ENCODE measurements at regions not wholly inside any gene's neighbourhood (a gene's known extent, or its start where the extent isn't known, plus 50 kb on each side); places are given as distances from the start of the nearest gene placed in this dataset.

DNA sequence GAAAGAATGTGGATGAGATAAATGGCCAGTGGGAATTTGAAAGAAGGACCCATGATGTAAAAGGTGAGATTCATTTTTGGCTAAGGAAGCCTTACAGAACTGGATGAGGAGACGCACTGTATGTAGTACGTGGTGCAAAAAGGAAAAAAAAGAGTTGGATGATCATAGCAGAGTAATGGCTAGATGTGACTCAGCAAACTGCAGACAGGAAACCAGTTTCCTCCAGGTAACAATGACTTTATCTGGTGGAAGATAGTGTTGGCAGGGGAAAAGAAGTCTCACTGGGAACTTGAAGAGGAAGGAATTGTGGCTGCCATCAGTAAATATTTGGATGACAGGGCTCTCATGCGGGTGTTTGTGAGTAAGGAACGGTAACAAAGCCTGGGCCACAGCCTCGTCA is 243.2 kb downstream of the CPE start:
- TF ChIP-seq POLR2AphosphoS5 (IDR thresholded peaks at IDR 0.05; ENCODE audit: borderline replicate concordance, low read depth, low read length): no peak
- TF ChIP-seq FOXP2 (optimal IDR thresholded peaks at IDR 0.05; ENCODE audit: control extremely low read depth, extremely low read length, insufficient read depth): no peak
- no peak for TF ChIP-seq EZH2 (IDR thresholded peaks at IDR 0.05)
- no peak overlapping the region for H3K27ac ChIP-seq

DNA sequence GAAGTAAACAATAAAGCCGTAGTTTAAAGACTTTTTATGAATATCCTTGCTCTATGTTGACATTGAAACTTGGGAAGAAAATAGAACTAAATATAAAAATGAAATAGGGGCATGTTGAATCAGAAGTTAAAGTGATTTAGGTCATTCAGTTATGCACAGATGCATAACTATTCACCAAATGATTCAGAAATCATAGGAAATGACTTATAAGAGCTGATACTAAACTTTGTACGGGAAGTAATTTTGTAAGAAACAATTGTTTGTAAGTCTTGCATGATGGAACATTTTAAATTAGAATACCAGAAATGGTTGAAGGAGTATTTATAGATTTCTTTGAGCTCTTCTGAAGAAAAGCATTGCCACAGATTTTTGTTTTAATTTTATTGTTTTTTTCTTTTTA is 246.5 kb downstream of the CPE start:
- Histone ChIP-seq H3K9ac (ENCODE audit: insufficient read length) (no peak overlapping the region), H3K27ac (no peak overlapping the region), H3K4me3 (no peak overlapping the region), H3K36me3 (ENCODE audit: insufficient read depth, low read length) (no peaks in the 10 kb centered on the region), H3K9me3 (ENCODE audit: low read depth, low read length) (no peaks in the 10 kb centered on the region)
- no peak for TF ChIP-seq EZH2 (IDR thresholded peaks at IDR 0.05)
- no peak for TF ChIP-seq FOXP2 (optimal IDR thresholded peaks at IDR 0.05; ENCODE audit: control extremely low read depth, extremely low read length, insufficient read depth)
- TF ChIP-seq POLR2AphosphoS5 (IDR thresholded peaks at IDR 0.05; ENCODE audit: borderline replicate concordance, low read depth, low read length): no peak
- DNase-seq (ENCODE audit: low read depth, low spot score): no peak

More for the DNA sequence above, 243.2 kb downstream of the CPE start:
- H3K4me3 ChIP-seq: no peak overlapping the region
- no peak for DNase-seq (ENCODE audit: low read depth, low spot score)
- H3K9me3 ChIP-seq (ENCODE audit: low read depth, low read length): no peaks in the 10 kb centered on the region; the same call in 1 of the 2 replicates
- H3K36me3 ChIP-seq (ENCODE audit: insufficient read depth, low read length): no peaks in the 10 kb centered on the region
- no peak overlapping the region for H3K9ac ChIP-seq (ENCODE audit: insufficient read length)

DNA sequence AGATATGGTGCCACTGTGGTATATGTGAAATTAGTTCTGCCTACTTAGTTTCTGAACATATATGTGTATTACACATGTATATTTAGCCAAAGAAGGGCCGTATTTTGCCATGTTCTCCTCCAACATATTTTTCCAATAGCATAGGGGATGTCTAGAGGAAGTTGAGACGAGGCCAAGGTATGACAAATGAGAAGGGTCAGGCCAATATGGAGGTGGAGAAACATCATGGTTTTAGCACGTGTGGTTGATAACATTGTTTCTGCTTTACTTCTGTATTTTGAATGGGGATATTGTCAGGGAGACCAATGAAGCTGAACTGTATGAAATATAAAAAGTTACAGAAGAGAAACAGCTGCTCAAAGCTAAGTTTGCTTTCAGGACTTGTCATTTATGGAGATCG is 246.7 kb upstream of the TLL1 start:
- TF ChIP-seq POLR2AphosphoS5 (IDR thresholded peaks at IDR 0.05; ENCODE audit: borderline replicate concordance, low read depth, low read length) (no peak), FOXP2 (optimal IDR thresholded peaks at IDR 0.05; ENCODE audit: control extremely low read depth, extremely low read length, insufficient read depth) (no peak), EZH2 (IDR thresholded peaks at IDR 0.05) (no peak)
- Histone ChIP-seq H3K36me3 (ENCODE audit: insufficient read depth, low read length) (no peaks in the 10 kb centered on the region), H3K9me3 (ENCODE audit: low read depth, low read length) (no peaks in the 10 kb centered on the region), H3K9ac (ENCODE audit: insufficient read length) (no peak overlapping the region), H3K27ac (no peak overlapping the region), H3K4me3 (no peak overlapping the region)
- no peak for DNase-seq (ENCODE audit: low read depth, low spot score)

DNA sequence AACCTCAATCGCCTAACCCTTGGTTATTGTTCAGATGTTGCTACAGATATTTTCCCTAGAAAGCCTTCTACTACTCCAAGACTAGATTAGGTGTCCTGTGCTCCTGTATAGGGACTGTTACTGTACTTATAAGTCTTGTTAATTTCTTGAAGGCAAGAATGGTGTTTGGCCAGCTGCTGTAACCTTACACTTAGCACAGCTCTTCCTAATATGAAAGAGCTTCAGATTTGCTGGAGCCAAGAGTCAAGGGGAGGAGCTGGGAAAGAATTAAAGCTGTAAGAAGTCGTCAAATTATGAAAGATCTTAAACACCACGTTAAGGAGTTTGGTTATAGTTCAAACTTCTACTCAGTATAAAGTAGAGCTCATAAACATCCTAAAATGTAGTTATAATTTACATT is 245.9 kb upstream of the TLL1 start:
- TF ChIP-seq FOXP2 (optimal IDR thresholded peaks at IDR 0.05; ENCODE audit: control extremely low read depth, extremely low read length, insufficient read depth): no peak
- Histone ChIP-seq H3K27ac (no peak overlapping the region), H3K4me3 (no peak overlapping the region)

DNA sequence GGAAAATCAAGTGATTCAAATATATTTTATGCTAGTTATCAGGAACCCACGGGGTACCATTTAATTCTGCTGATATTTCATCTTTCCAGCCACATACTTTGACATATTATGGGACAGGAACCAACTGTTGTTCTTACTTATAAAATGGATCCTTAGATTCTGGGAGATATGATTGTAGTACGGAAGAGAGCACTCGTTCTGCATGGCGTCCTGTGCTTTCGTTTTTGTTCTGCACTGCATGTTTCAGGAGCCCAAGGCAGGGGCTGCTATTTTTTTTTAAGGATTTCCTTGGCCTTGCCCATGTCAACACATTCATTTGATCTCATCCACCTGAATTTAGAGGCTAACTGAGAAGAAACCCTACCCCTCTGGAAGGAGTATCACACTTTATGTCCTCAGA is 245.5 kb upstream of the TLL1 start:
- no peaks in the 10 kb centered on the region for H3K9me3 ChIP-seq (ENCODE audit: low read depth, low read length)
- H3K4me3 ChIP-seq: no peak overlapping the region
- DNase-seq (ENCODE audit: low read depth, low spot score): no peak
- TF ChIP-seq FOXP2 (optimal IDR thresholded peaks at IDR 0.05; ENCODE audit: control extremely low read depth, extremely low read length, insufficient read depth) (no peak), POLR2AphosphoS5 (IDR thresholded peaks at IDR 0.05; ENCODE audit: borderline replicate concordance, low read depth, low read length) (no peak), EZH2 (IDR thresholded peaks at IDR 0.05) (no peak)
- H3K9ac ChIP-seq (ENCODE audit: insufficient read length): no peak overlapping the region
- no peak overlapping the region for H3K27ac ChIP-seq
- no peaks in the 10 kb centered on the region for H3K36me3 ChIP-seq (ENCODE audit: insufficient read depth, low read length)

More for the DNA sequence above, 245.9 kb upstream of the TLL1 start:
- no peak for DNase-seq (ENCODE audit: low read depth, low spot score)
- no peaks in the 10 kb centered on the region for H3K36me3 ChIP-seq (ENCODE audit: insufficient read depth, low read length)
- H3K9ac ChIP-seq (ENCODE audit: insufficient read length): no peak overlapping the region
- no peaks in the 10 kb centered on the region for H3K9me3 ChIP-seq (ENCODE audit: low read depth, low read length)

DNA sequence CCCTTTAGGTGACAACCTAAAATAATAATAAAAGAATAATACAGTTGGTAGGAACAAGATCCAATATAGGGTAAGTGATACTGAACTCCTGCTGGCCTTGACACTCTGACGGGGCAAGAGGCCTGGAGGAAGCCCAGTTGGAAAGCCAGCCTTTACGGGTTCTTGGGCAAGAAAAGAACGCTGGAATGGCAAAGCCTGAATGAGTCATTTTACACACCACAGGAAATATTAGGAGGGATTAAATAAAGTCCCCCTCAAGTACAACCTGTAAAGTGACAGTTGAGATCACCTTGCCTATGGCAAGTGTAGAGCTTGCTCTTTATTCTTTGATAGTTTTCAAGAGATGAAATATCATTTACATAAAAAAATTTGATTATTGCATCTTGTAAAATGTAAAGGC is 244.5 kb upstream of the TLL1 start:
- no peak for DNase-seq (ENCODE audit: low read depth, low spot score)
- no peak for TF ChIP-seq POLR2AphosphoS5 (IDR thresholded peaks at IDR 0.05; ENCODE audit: borderline replicate concordance, low read depth, low read length)
- TF ChIP-seq FOXP2 (optimal IDR thresholded peaks at IDR 0.05; ENCODE audit: control extremely low read depth, extremely low read length, insufficient read depth): no peak
- TF ChIP-seq EZH2 (IDR thresholded peaks at IDR 0.05): no peak
- Histone ChIP-seq H3K9me3 (ENCODE audit: low read depth, low read length) (no peaks in the 10 kb centered on the region), H3K9ac (ENCODE audit: insufficient read length) (no peak overlapping the region), H3K4me3 (no peak overlapping the region), H3K27ac (no peak overlapping the region), H3K36me3 (ENCODE audit: insufficient read depth, low read length) (no peaks in the 10 kb centered on the region)

DNA sequence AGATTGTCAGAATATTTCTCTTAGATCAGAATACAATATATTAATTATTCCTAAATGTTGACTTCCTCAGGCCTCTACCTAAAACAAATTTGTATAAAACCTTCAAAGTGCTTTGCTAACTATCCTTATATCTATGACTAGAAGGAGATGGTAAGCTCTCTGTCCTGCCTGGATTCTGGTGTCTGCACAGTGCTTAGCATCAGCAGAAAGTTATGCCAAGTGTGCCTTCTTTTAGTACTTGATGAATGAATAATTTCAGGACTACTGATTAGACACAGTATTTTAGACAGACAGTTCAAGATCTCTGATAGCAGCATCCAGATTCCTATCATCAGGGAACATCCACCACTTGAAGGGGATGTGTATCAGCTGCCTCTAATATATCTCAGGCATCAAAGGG is 242.4 kb upstream of the TLL1 start:
- Histone ChIP-seq H3K4me3 (no peak overlapping the region), H3K27ac (no peak overlapping the region), H3K36me3 (ENCODE audit: insufficient read depth, low read length) (no peaks in the 10 kb centered on the region), H3K9ac (ENCODE audit: insufficient read length) (no peak overlapping the region), H3K9me3 (ENCODE audit: low read depth, low read length) (no peaks in the 10 kb centered on the region)
- no peak for TF ChIP-seq FOXP2 (optimal IDR thresholded peaks at IDR 0.05; ENCODE audit: control extremely low read depth, extremely low read length, insufficient read depth)
- TF ChIP-seq EZH2 (IDR thresholded peaks at IDR 0.05): no peak
- no peak for TF ChIP-seq POLR2AphosphoS5 (IDR thresholded peaks at IDR 0.05; ENCODE audit: borderline replicate concordance, low read depth, low read length)
- no peak for DNase-seq (ENCODE audit: low read depth, low spot score)

DNA sequence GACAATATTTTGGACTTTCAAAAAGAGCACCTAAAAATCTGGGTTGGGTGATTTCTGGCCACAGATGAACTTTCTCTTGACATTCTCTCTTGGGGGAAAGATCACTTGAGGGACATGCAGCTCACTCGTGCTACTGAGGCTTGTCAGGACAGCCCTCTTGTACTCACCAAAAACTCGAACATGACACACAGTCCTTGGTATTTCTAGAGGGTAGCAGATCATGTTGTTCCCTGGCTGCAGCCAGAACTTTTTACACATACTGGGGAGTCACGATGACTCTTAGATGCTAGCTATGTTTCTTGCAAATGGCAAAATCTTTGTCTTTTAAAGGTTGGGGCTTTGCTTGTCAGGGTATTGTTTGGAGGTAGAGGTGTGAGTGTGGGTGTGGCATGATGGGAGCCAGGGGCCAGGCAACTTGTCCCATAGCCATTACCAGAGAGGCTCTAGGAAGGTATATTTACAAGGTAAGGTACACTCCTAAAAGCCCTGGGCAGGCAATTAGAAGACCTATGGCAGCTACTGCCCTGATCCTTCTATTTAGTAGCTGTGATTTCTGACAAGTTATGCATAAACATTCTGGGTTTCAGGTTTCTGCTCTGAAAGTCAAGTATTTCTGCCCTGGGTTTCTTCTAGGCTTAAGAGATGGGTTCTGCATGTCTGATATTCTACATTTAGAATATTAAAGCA is 241.7 kb upstream of the TLL1 start:
- TF ChIP-seq FOXP2 (optimal IDR thresholded peaks at IDR 0.05; ENCODE audit: control extremely low read depth, extremely low read length, insufficient read depth) (no peak), POLR2AphosphoS5 (IDR thresholded peaks at IDR 0.05; ENCODE audit: borderline replicate concordance, low read depth, low read length) (no peak), EZH2 (IDR thresholded peaks at IDR 0.05) (no peak)
- Histone ChIP-seq H3K9ac (ENCODE audit: insufficient read length) (no peak overlapping the region), H3K4me3 (no peak overlapping the region), H3K36me3 (ENCODE audit: insufficient read depth, low read length) (no peaks in the 10 kb centered on the region), H3K9me3 (ENCODE audit: low read depth, low read length) (no peaks in the 10 kb centered on the region), H3K27ac (no peak overlapping the region)
- DNase-seq (ENCODE audit: low read depth, low spot score): no peak

DNA sequence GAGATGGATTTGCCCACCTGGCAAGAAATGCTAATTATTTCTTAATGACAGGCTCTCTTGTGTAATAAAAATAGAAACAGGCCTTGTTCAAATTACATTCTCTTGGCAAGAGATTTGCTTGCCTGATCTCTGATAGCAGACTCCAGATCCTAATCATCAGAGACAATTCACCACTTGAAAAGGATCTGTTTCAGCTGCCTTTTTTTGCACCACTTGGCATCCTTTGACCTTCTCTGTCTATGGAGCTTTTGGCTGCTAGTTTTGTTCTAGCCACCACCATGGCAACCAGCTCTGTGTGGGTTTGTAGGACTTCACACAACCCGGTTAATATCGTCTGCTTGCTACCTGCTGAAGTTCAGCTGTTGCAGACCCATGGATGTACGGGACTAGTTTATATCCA is 241.1 kb upstream of the TLL1 start:
- no peak overlapping the region for H3K9ac ChIP-seq (ENCODE audit: insufficient read length)
- H3K27ac ChIP-seq: no peak overlapping the region
- TF ChIP-seq FOXP2 (optimal IDR thresholded peaks at IDR 0.05; ENCODE audit: control extremely low read depth, extremely low read length, insufficient read depth): no peak
- TF ChIP-seq EZH2 (IDR thresholded peaks at IDR 0.05): no peak
- TF ChIP-seq POLR2AphosphoS5 (IDR thresholded peaks at IDR 0.05; ENCODE audit: borderline replicate concordance, low read depth, low read length): no peak
- no peaks in the 10 kb centered on the region for H3K9me3 ChIP-seq (ENCODE audit: low read depth, low read length)
- H3K36me3 ChIP-seq (ENCODE audit: insufficient read depth, low read length): no peaks in the 10 kb centered on the region
- no peak for DNase-seq (ENCODE audit: low read depth, low spot score)
- no peak overlapping the region for H3K4me3 ChIP-seq
